Gastroesophageal sphincter (tissue), 3 donors: ENCODE measurements at regions not wholly inside any gene's neighbourhood (a gene's known extent, or its start where the extent isn't known, plus 50 kb on each side); places are given as distances from the start of the nearest gene placed in this dataset.

Source experiments
- CTCF ChIP-seq, 4 experiments: fragments of 200-600 bp in 2 of 4; fragments of 450-650 bp in 2 of 4; sonication (generic) in 1 of 4; IDR thresholded peaks; one replicate each; pipeline ENCODE4 v1.5.1; 2017 to 2019; ENCODE audit warnings: antibody characterized with exemption in 4 of 4, mild to moderate bottlenecking in 2 of 4, moderate library complexity in 2 of 4
- EP300 ChIP-seq: sonication (generic); formaldehyde crosslinking; IDR thresholded peaks from one replicate; pipeline ENCODE4 v1.6.1; 2017; ENCODE audit warnings: antibody characterized with exemption, mild to moderate bottlenecking
- POLR2A ChIP-seq, 2 donors: fragments of 450-650 bp; IDR thresholded peaks; one replicate each; pipeline ENCODE4 v1.6.1; 2017; ENCODE audit warnings: antibody characterized with exemption in 2 of 2, mild to moderate bottlenecking in 2 of 2, moderate library complexity in 1 of 2
- POLR2AphosphoS5 ChIP-seq: sonication (generic); formaldehyde crosslinking; IDR thresholded peaks from one replicate; pipeline ENCODE4 v1.6.1; 2017; ENCODE audit warnings: antibody characterized with exemption

GRCh38 chr20:25991051-25991755, 294.6 kb upstream of the ZNF337 start:
- TF ChIP-seq CTCF (IDR thresholded peaks at IDR 0.05) (no peak), POLR2A (IDR thresholded peaks at IDR 0.05) (no peak), EP300 (no peak), POLR2AphosphoS5 (no peak)
